GM12878 (cell line): ENCODE measurements at regions not wholly inside any gene's neighbourhood (a gene's known extent, or its start where the extent isn't known, plus 50 kb on each side); places are given as distances from the start of the nearest gene placed in this dataset.
"Not testable (repeated sequence)": the region's sequence is repeated elsewhere in the genome, so short reads cannot be mapped to it uniquely, and the experiment has no call there.

ENCODE experiments used
- ATF3 ChIP-seq: IDR thresholded peaks from 2 replicates; pipeline ENCODE4 v1.6.1; 2011; ENCODE audit warnings: low read depth, mild to moderate bottlenecking, low read length, moderate library complexity, borderline replicate concordance; ENCODE audit errors: extremely low read depth
- CHD1 ChIP-seq: IDR thresholded peaks from 2 replicates; pipeline ENCODE4 v1.6.1; 2012; ENCODE audit warnings: low read depth, low read length, improper control_type of control experiment
- CTCF ChIP-seq, 3 experiments: IDR thresholded peaks in 2 of 3; conservative IDR thresholded peaks in 1 of 3; 2 replicates each; pipeline ENCODE4 v1.5.1; 2011; ENCODE audit warnings: low read depth in 3 of 3, low read length in 3 of 3, mild to moderate bottlenecking in 3 of 3, control low read depth in 2 of 3, moderate library complexity in 2 of 3, inconsistent platforms in 1 of 3, mixed read lengths in 1 of 3; ENCODE audit not compliant: control insufficient read depth in 2 of 3, insufficient read depth in 1 of 3; ENCODE audit errors: extremely low read depth in 1 of 3
- PBX3 ChIP-seq: IDR thresholded peaks from 2 replicates; pipeline ENCODE4 v1.6.1; 2011; ENCODE audit warnings: mild to moderate bottlenecking, low read depth, low read length, moderate library complexity; ENCODE audit not compliant: insufficient replicate concordance
- POLR2A ChIP-seq: IDR thresholded peaks from 2 replicates; pipeline ENCODE4 v1.6.1; 2011; ENCODE audit warnings: low read depth, mild to moderate bottlenecking, low read length
- REST ChIP-seq: IDR thresholded peaks from 2 replicates; pipeline ENCODE4 v1.6.1; 2012; ENCODE audit warnings: mild to moderate bottlenecking, low read depth, low read length
- SIN3A ChIP-seq: IDR thresholded peaks from 2 replicates; pipeline ENCODE4 v1.6.1; 2012; ENCODE audit warnings: low read depth, low read length, improper control_type of control experiment
- SMAD5 ChIP-seq: IDR thresholded peaks from 2 replicates; pipeline ENCODE4 v1.6.1; 2016; ENCODE audit warnings: antibody characterized with exemption, low read depth
- TAF1 ChIP-seq: IDR thresholded peaks from 2 replicates; pipeline ENCODE4 v1.6.1; 2011; ENCODE audit warnings: mild to moderate bottlenecking, low read depth, low read length, borderline replicate concordance
- ZBTB11 ChIP-seq: fragments of 450-650 bp; formaldehyde crosslinking; IDR thresholded peaks from 2 replicates; pipeline ENCODE4 v1.5.0; 2022; ENCODE audit warnings: mild to moderate bottlenecking, missing genetic modification characterization

GRCh38 chr6:6952927-6953326 lies 154.8 kb upstream of the RREB1 start:
- not testable (repeated sequence) for TF ChIP-seq POLR2A; CTCF (IDR thresholded peaks at IDR 0.05 in 2 of 3, conservative IDR thresholded peaks at IDR 0.05 in 1 of 3; ENCODE audit: control insufficient read depth in 2 of 3, extremely low read depth in 1 of 3, insufficient read depth in 1 of 3, low read depth in 3 of 3, low read length in 3 of 3); SIN3A; TAF1; ATF3; ZBTB11 (CRISPR knock-in tag); SMAD5; PBX3; REST; CHD1
